Stimulated activated CD8-positive, alpha-beta memory T cell treated with anti-CD3 and anti-CD28 coated beads, Interleukin-15, amount 100 ng/mL, for 1 hour (primary cell): ENCODE measurements at regions not wholly inside any gene's neighbourhood (a gene's known extent, or its start where the extent isn't known, plus 50 kb on each side); places are given as distances from the start of the nearest gene placed in this dataset.
"Not testable (repeated sequence)": the region's sequence is repeated elsewhere in the genome, so short reads cannot be mapped to it uniquely, and the experiment has no call there.

ENCODE experiments used
- DNase-seq: peaks from one replicate; pipeline ENCODE4 v3.0.0-alpha.2; 2020; ENCODE audit warnings: low read depth

GRCh38 chr11:80937842-80938241 is 1497.0 kb upstream of the TENM4 start:
- DNase-seq: no peak

- DNase-seq: no peak
Measured at GRCh38 chr11:80930038-80930437, 1489.2 kb upstream of the TENM4 start.

- no peak for DNase-seq
Measured at GRCh38 chr11:80929031-80929805, 1488.4 kb upstream of the TENM4 start.

GRCh38 chr11:80925321-80925720 is 1484.5 kb upstream of the TENM4 start:
- DNase-seq: no peak

GRCh38 chr11:80921310-80921709 is 1480.5 kb upstream of the TENM4 start:
- not testable (repeated sequence) for DNase-seq

- DNase-seq: no peak
Measured at GRCh38 chr11:80916173-80916798, 1475.5 kb upstream of the TENM4 start.

- DNase-seq: no peak
Measured at GRCh38 chr11:80914311-80914710, 1473.5 kb upstream of the TENM4 start.

GRCh38 chr11:80911666-80912065 is 1470.8 kb upstream of the TENM4 start:
- no peak for DNase-seq

GRCh38 chr11:80900265-80900664 is 1459.4 kb upstream of the TENM4 start:
- no peak for DNase-seq

GRCh38 chr11:80899381-80899780 is 1458.6 kb upstream of the TENM4 start:
- DNase-seq: no peak

- DNase-seq: no peak
Measured at GRCh38 chr11:80898910-80899309, 1458.1 kb upstream of the TENM4 start.

- DNase-seq: no peak
Measured at GRCh38 chr11:80886684-80887083, 1445.9 kb upstream of the TENM4 start.

GRCh38 chr11:80873310-80873999 is 1432.6 kb upstream of the TENM4 start:
- no peak for DNase-seq

- DNase-seq: no peak
Measured at GRCh38 chr11:80872116-80872728, 1431.4 kb upstream of the TENM4 start.

- no peak for DNase-seq
Measured at GRCh38 chr11:80868831-80869230, 1428.0 kb upstream of the TENM4 start.

GRCh38 chr11:80862011-80862410 is 1421.2 kb upstream of the TENM4 start:
- no peak for DNase-seq

- no peak for DNase-seq
Measured at GRCh38 chr11:80861193-80861592, 1420.4 kb upstream of the TENM4 start.

- no peak for DNase-seq
Measured at GRCh38 chr11:80860632-80861031, 1419.8 kb upstream of the TENM4 start.

GRCh38 chr11:80856066-80856465 is 1415.2 kb upstream of the TENM4 start:
- DNase-seq: no peak

GRCh38 chr11:80855426-80855825 is 1414.6 kb upstream of the TENM4 start:
- DNase-seq: no peak

GRCh38 chr11:80849253-80849652 is 1408.4 kb upstream of the TENM4 start:
- DNase-seq: no peak

GRCh38 chr11:80846979-80847378 is 1406.1 kb upstream of the TENM4 start:
- no peak for DNase-seq

GRCh38 chr11:80846442-80846841 is 1405.6 kb upstream of the TENM4 start:
- no peak for DNase-seq
